DMS153 (cell line): ENCODE measurements at regions not wholly inside any gene's neighbourhood (a gene's known extent, or its start where the extent isn't known, plus 50 kb on each side); places are given as distances from the start of the nearest gene placed in this dataset.

ENCODE experiments used
- DNase-seq: peaks from one replicate; lab custom pipeline; 2025; lab: John Stamatoyannopoulos, UW

GRCh38 chr16:51430716-51431369 lies 279.8 kb upstream of the SALL1 start:
- no peak for DNase-seq

- no peak for DNase-seq
Measured at GRCh38 chr16:51429041-51429440, 278.0 kb upstream of the SALL1 start.

GRCh38 chr16:51427085-51427484 lies 276.0 kb upstream of the SALL1 start:
- DNase-seq, result no peak

- DNase-seq, result no peak
Measured at GRCh38 chr16:51426276-51426675, 275.2 kb upstream of the SALL1 start.

DNA sequence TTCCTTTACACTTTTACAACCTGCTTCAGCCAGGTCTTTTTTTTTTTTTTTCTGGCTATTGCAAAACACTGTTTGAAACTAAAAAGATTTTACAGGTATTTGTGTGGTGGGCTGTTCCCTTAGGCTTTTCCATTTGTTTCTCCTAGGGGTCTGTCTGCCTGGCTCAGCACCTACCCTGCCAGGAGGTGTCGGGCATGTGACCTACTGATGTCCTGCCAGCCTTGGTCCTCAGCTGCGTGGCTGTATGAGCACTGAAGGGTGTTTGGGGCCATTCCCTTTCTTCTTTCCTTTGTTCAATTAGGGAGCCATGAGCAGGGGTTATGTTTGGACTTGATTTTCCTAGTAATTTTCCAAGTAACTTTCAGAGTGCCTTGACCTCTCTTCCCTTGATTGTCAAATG lies 269.2 kb upstream of the SALL1 start:
- no peak for DNase-seq

GRCh38 chr16:51419768-51420167 lies 268.7 kb upstream of the SALL1 start:
- DNase-seq, result no peak

DNA sequence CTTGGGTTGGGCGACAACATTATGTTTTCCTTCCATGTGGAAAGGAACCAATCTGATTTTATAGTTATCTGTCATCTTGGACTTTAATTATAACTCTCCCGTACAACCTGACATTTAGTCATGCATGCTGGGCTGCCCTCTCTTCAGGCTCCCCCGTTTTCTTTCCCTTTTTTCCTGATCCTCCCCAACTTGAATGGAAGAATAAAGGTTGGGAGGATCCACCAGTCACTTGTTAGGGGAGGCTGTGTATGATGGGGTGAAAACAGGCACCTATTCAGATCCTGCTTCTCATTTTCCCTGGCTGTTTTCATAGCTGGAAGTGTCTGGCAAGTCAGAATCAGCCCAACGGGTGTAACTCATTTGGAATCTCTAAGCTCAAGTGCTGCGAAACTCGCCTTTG lies 267.2 kb upstream of the SALL1 start:
- DNase-seq, result no peak

DNA sequence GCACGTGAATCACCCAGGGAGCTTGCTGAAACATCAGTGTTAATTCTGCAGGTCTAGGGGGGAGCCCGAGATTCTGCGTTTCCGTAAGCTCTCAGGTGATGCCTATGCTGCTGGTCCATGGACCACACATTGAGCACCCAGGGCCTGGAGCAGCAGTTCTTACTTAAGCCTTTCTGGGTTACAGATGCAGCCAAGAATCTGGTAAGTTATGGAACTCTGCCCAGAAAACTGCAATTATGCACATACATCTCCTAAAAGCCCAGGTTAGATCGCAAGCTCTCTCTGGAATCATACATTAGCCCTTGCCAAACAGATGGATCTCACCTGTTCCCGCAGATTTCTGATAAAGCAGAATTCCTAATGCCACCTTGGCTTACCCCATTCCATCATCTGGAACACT lies 265.9 kb upstream of the SALL1 start:
- no peak for DNase-seq

GRCh38 chr16:51410125-51410524 lies 259.1 kb upstream of the SALL1 start:
- DNase-seq, result no peak

DNA sequence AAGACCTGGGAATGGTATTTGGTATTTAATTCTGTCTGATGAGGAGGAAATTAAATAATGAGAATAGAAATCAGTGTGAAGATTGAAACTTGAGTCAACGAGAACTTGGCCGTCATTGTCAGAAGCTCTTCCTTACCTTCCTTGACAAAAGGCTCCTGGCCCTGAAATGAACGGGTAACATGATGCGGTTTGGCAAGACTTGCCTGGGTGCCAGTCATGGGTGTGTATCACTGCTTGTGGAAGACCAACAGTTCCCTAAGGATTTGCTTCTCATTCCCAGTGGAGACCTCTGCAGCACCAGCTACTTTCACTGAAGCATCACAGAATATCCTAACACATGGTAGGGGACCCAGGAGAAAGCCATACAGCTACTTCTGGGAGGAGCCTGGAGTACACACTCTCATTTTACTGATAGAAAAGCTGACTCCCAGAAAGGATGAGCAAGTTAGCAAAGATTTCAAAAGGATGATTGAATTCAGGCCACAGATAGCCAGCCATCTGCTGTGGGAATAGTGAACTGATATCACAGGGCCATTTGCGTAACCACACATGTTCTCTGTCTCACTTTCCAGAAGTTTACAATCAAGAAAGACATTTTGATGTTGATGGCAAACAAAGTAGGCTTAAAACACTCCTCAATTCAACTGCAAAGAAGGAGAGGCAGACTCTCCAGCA lies 258.1 kb upstream of the SALL1 start:
- no peak for DNase-seq

DNA sequence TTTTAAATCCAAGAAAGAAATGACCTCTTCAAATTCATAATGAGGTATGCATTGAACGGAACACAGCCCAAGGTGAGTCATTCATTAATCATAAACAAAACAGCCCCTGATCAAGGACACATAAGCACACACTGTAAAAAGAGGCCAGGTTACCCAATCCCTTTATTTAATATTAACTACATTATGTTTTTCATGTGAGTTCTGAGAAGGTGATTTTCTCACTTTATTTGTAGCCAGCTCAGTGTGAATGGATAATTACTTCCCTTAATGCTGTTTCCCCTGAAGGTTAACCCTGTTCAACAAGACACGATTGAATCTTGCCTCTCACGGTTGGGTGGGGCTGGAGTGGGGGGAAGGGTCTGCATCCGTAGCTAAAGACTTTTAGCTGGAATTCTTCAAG lies 257.3 kb upstream of the SALL1 start:
- no peak for DNase-seq

GRCh38 chr16:51407921-51408320 lies 256.9 kb upstream of the SALL1 start:
- no peak for DNase-seq

DNA sequence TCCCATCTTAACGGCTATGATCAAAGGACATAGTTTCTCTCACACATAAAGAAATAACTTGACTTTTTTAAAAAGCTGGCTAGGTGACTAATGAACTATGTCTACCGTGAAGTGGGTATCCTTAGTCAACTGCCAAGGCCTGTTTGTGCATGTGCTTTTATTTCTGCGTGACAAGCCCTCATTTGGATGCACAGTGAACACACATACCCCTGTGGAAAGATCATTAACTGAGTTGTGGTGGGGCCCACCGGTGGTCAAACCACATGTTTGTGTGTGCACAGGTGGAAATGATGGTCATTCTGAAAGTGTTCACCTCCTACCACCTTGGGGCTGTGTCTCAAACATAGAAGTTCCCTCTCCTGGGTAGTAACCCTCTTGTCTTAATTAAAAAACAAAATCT lies 256.1 kb upstream of the SALL1 start:
- DNase-seq, result no peak

DNA sequence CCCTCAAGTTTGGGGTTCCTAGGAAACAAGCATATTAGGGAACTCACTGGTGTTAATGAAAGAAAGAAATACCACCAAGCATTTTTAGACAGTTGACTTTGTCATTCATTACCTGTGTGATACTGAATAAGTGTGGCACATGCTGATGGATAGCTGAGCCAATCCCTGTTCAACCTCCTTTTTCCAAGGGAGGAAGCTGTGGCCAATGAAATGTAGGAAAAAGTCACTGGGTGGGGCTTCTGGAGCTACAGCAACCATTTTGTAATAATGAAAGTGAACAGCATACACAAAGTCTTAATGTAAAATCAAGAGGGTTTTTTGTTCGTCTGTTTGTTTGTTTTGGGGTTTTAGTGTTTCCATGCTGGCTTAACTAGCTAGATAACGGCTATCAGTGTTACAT lies 254.3 kb upstream of the SALL1 start:
- no peak for DNase-seq

DNA sequence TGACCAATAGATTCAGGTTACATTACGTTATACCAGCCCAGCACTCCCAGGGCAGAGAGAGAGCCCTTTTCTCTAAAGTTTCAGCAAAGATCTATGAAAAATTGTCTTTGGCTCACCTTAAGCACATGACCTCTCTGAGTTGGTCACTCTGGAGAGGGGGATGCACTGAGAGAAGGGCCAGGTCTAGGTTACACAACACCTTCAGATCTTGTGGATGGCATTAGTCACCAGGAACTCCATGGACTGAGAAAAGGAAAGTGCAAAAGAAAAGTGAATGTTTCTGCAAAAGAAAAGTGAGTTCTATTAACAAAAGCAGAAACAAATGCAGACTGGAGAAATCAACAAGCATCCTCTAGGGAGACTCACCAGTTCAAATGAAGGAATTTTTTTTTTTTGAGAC lies 253.3 kb upstream of the SALL1 start:
- DNase-seq, result no peak

DNA sequence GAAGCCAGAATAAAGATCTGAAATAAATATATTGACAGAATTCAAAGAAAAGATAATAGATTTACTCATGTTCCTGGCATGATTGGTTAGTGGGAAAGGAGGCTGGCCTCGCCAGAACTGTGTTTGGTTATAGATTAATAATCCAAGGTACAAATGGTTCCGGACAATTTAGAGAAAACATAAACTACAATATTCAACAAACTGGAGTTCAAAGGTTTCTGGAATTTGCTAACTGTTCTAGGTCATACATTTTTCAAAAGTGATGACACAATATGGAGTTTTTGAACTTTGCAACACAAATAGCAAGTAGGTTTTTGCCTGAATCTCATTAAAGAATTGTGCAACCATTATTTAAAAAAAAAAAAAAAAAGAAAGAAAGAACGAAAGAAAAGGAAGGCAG lies 251.7 kb upstream of the SALL1 start:
- no peak for DNase-seq

DNA sequence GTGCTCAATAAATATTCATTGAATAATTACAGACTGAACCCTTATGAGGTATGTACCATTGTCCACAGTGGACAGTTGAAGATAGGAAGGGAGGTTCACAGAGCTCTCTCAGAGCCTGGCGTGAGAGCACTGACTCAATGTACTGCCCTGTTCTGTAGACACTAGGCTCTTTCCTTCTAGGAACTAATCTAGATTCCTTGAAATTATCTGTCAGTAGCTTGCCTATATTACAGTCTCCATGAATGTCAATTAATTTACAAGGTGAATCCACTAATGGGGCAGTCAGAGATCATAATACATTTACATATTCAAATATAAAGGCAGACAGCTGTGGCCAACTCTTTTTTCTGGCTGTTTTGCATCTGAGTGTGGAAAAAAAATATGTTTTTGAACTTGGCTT lies 251.2 kb upstream of the SALL1 start:
- no peak for DNase-seq

DNA sequence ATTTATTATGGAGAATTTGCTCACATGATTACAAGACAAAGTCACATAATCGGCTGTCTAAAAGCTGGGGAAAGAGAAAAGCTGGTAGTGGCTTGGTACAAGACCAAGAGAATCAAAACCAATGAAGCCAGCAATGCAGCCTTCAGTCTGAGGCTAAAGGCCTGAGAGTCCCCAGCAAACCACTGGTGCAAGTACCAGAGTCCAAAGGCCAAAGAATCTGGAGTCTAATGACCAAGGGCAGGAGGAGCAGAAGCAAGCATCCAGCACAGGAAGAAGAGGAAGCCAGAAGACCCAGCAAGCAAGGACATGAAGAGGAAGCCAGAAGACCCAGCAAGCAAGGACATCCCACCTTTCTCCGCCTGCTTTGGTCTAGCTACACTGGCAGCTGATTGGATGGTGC lies 250.6 kb upstream of the SALL1 start:
- DNase-seq, result no peak

GRCh38 chr16:51399908-51400670 lies 249.0 kb upstream of the SALL1 start:
- no peak for DNase-seq

GRCh38 chr16:51394421-51394820 lies 243.4 kb upstream of the SALL1 start:
- no peak for DNase-seq

DNA sequence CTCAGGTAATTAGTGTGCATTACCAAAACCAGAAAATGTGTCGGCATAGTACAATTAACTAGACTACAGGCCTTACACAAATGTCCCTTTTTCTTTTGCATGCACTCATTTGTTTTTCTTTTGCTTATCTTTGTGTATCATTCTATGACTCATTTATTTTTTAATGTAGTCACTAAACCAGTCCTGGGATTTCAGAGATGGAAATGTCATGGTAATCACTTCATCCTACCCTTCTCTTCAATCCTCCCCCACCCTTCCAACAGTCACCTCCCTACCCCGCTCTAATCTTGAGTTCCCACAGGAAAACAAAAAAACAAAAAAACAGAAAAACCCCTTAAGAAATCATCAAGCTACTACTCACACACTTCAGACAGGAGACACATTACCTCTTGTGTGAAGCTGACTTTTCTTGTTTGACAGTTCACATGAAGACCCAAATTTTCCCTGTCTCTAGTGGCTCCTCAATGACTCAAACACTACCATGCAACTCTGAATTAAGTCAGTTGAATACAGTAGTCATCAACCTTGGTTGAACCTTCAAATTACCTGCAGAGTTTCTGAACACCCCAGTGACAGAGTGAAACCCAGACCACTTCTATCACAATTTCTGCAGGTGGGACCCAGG lies 242.4 kb upstream of the SALL1 start:
- DNase-seq, result no peak

DNA sequence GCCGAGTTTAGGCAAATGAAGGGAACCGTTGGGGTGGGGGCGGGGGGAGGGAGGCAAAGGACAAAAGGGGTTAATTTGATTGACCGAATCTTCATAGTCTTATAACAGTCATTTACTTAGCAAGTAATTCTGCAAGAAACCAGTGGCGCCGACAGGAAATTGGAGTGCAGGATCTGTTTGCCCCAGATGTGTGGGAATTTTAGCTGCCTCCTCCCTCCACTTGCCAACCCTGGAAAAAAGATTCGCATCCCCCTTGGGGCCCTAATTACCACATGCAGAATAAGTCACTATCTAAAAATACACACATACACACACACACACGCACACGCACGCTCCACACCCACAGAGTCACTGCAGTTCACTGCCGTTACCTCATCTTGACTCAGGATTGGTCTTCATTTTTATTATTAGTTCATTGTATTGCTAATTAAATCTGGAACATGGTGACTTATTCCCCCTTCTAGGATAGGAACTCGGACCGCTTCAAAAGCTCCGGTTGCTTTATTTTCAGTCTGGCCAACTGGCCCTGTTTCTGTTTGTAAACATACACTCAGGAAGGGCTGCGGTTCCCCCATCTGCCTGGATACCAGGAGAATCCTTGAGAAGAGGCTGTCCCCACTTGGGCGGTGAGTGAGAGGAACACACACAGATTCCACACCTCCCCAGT lies 241.6 kb upstream of the SALL1 start:
- no peak for DNase-seq
